Body of pancreas (tissue), 4 donors: ENCODE measurements at regions not wholly inside any gene's neighbourhood (a gene's known extent, or its start where the extent isn't known, plus 50 kb on each side); places are given as distances from the start of the nearest gene placed in this dataset.
"Not testable (repeated sequence)": the region's sequence is repeated elsewhere in the genome, so short reads cannot be mapped to it uniquely, and the experiment has no call there.

ENCODE experiments used
- ATAC-seq: fragments of 150-250 bp; one replicate; pipeline ENCODE4 v1.9.1; 2016
- DNase-seq, 4 donors: peaks; one replicate each; pipeline ENCODE4 v3.0.0-alpha.2; 2019
- H3K27ac ChIP-seq, 4 donors: fragments of 200-600 bp; sonication (generic); 1 replicate in 3 of 4; 2 replicates in 1 of 4; pipeline versions ENCODE4 v1.5.1 to v1.6.1; 2016 to 2019; ENCODE audit warnings: mild to moderate bottlenecking in 1 of 4, mixed read lengths in 1 of 4, moderate library complexity in 1 of 4
- H3K27me3 ChIP-seq, 2 donors: fragments of 200-600 bp; sonication (generic); one replicate each; pipeline ENCODE4 v1.6.0; 2016; ENCODE audit warnings: mild to moderate bottlenecking in 1 of 2
- H3K36me3 ChIP-seq, 2 donors: fragments of 200-600 bp; sonication (generic); replicated peaks in 1 of 2; 2 replicates each; pipeline ENCODE4 v1.5.1; 2016; ENCODE audit warnings: low read depth in 2 of 2; ENCODE audit not compliant: insufficient read depth in 1 of 2
- H3K4me1 ChIP-seq: fragments of 200-600 bp; sonication (generic); one replicate; pipeline ENCODE4 v1.6.0; 2016
- H3K4me3 ChIP-seq, 2 donors: fragments of 200-600 bp; sonication (generic); 1 replicate in 1 of 2; 2 replicates in 1 of 2; pipeline ENCODE4 v1.5.1; 2016 to 2019
- H3K9me3 ChIP-seq, 3 donors: fragments of 200-600 bp; sonication (generic); 1 replicate in 2 of 3; 2 replicates in 1 of 3; pipeline ENCODE4 v1.5.1; 2016
- CTCF ChIP-seq, 7 experiments: fragments of 450-650 bp in 4 of 7; fragments of 200-600 bp in 3 of 7; sonication (generic) in 3 of 7; IDR thresholded peaks; one replicate each; pipeline ENCODE4 v1.5.1; 2016 to 2019; ENCODE audit warnings: antibody characterized with exemption in 7 of 7
- POLR2A ChIP-seq, 3 donors: fragments of 450-650 bp; IDR thresholded peaks; one replicate each; pipeline ENCODE4 v1.6.1; 2016; ENCODE audit warnings: antibody characterized with exemption in 3 of 3, mild to moderate bottlenecking in 2 of 3
- WGBS, 2 donors: methylation state at CpG; one replicate each; pipeline ENCODE4 v1.1.5; 2017; 5-methylcytosine and 5-hydroxymethylcytosine counted together
- intact Hi-C: fragments of 100-400 bp; cut with DNase I; formaldehyde crosslinking; loops from one replicate; pipeline ENCODE4 v1.15.1; 2023

- H3K9me3 ChIP-seq = no peaks in the 10 kb centered on the region
- WGBS, 2 donors = 93 to 96% methylated on average over 1 of the region's 1 CpG
- H3K36me3 ChIP-seq = no peaks in the 10 kb centered on the region
- DNase-seq = no peak
- TF ChIP-seq POLR2A (IDR thresholded peaks at IDR 0.05) = no peak
- ATAC-seq = no peak
- no peak overlapping the region for H3K27ac ChIP-seq
- no peak overlapping the region for H3K4me3 ChIP-seq
- intact Hi-C loops = no loop called here
- peaks cover 24% of the 10 kb centered on the region for H3K4me1 ChIP-seq
- no peaks in the 10 kb centered on the region for H3K27me3 ChIP-seq
Measured at GRCh38 chr6:11848346-11848651, 69.7 kb upstream of the ADTRP start.

- Histone ChIP-seq H3K4me1 (peaks cover 24% of the 10 kb centered on the region), H3K4me3 (no peak overlapping the region), H3K27ac (no peak overlapping the region), H3K27me3 (no peaks in the 10 kb centered on the region), H3K36me3 (no peaks in the 10 kb centered on the region), H3K9me3 (no peaks in the 10 kb centered on the region)
- 80 to 87% methylated on average over 6 of the region's 6 CpGs for WGBS, 2 donors
- intact Hi-C loops = no loop called here
- TF ChIP-seq CTCF (IDR thresholded peaks at IDR 0.05) (no peak), POLR2A (IDR thresholded peaks at IDR 0.05) (no peak)
- no peak for ATAC-seq
- DNase-seq = no peak
Measured at GRCh38 chr6:11847515-11848345, 69.1 kb upstream of the ADTRP start.

GRCh38 chr6:11847068-11847467 is 68.5 kb upstream of the ADTRP start:
- H3K9me3 ChIP-seq, intact Hi-C loops, DNase-seq, H3K27ac ChIP-seq, H3K4me3 ChIP-seq, H3K36me3 ChIP-seq, H3K27me3 ChIP-seq, ATAC-seq: not testable (repeated sequence)
- 92 to 95% methylated on average over 2 of the region's 2 CpGs for WGBS, 2 donors
- peaks cover 24% of the 10 kb centered on the region for H3K4me1 ChIP-seq

- H3K4me3 ChIP-seq = no peak overlapping the region
- peak in 1 of 4 donors; percentile 51 for DNase-seq
- no peak overlapping the region for H3K27ac ChIP-seq
- no peaks in the 10 kb centered on the region for H3K27me3 ChIP-seq
- ATAC-seq = no peak
- H3K36me3 ChIP-seq = no peaks in the 10 kb centered on the region
- peaks cover 24% of the 10 kb centered on the region for H3K4me1 ChIP-seq
- intact Hi-C loops = no loop called here
- no peaks in the 10 kb centered on the region for H3K9me3 ChIP-seq
- TF ChIP-seq CTCF (IDR thresholded peaks at IDR 0.05) (no peak), POLR2A (IDR thresholded peaks at IDR 0.05) (no peak)
- WGBS, 2 donors = 48 to 53% methylated on average over 5 of the region's 5 CpGs
Measured at GRCh38 chr6:11845664-11846577, 67.3 kb upstream of the ADTRP start.

GRCh38 chr6:11842795-11843194 is 64.2 kb upstream of the ADTRP start:
- H3K9me3 ChIP-seq, H3K36me3 ChIP-seq, ATAC-seq, intact Hi-C loops, H3K4me3 ChIP-seq, DNase-seq, H3K27me3 ChIP-seq, H3K27ac ChIP-seq: not testable (repeated sequence)
- H3K4me1 ChIP-seq = peaks cover 15% of the 10 kb centered on the region
- 89 to 92% methylated on average over 3 of the region's 3 CpGs for WGBS, 2 donors

- TF ChIP-seq CTCF (IDR thresholded peaks at IDR 0.05) (no peak), POLR2A (IDR thresholded peaks at IDR 0.05) (no peak)
- Histone ChIP-seq H3K4me3 (no peak overlapping the region), H3K9me3 (no peaks in the 10 kb centered on the region), H3K27me3 (no peaks in the 10 kb centered on the region), H3K36me3 (no peaks in the 10 kb centered on the region), H3K4me1 (peaks cover 46% of the 10 kb centered on the region), H3K27ac (peak overlapping the region in 3 of 4 donors; percentile 58 to 87 (median 82))
- peak; percentile 75 for ATAC-seq
- intact Hi-C loops = no loop called here
- DNase-seq = peak; percentile 63 to 88 (median 74)
- WGBS, 2 donors = 11% methylated on average over 2 of the region's 2 CpGs
Measured at GRCh38 chr6:11835065-11835464, 56.5 kb upstream of the ADTRP start.
